Non-pigmented ciliary epithelial cell (primary cell): ENCODE measurements at regions not wholly inside any gene's neighbourhood (a gene's known extent, or its start where the extent isn't known, plus 50 kb on each side); places are given as distances from the start of the nearest gene placed in this dataset.
"Not testable (repeated sequence)": the region's sequence is repeated elsewhere in the genome, so short reads cannot be mapped to it uniquely, and the experiment has no call there.

ENCODE experiments used
- DNase-seq: peaks from one replicate; pipeline ENCODE4 v3.0.0-alpha.2; 2010; ENCODE audit warnings: low read depth

- DNase-seq: no peak
These were observed 167.7 kb downstream of the TOMM20 start for GRCh38 chr1:234960722-234961455.

GRCh38 chr1:234958706-234959657, 169.7 kb downstream of the TOMM20 start:
- DNase-seq: no peak

- no peak for DNase-seq
These were observed 170.5 kb downstream of the TOMM20 start for GRCh38 chr1:234958066-234958705.

GRCh38 chr1:234957330-234958065, 171.1 kb downstream of the TOMM20 start:
- no peak for DNase-seq

- DNase-seq: no peak
These were observed 171.8 kb downstream of the TOMM20 start for GRCh38 chr1:234956821-234957329.

DNA sequence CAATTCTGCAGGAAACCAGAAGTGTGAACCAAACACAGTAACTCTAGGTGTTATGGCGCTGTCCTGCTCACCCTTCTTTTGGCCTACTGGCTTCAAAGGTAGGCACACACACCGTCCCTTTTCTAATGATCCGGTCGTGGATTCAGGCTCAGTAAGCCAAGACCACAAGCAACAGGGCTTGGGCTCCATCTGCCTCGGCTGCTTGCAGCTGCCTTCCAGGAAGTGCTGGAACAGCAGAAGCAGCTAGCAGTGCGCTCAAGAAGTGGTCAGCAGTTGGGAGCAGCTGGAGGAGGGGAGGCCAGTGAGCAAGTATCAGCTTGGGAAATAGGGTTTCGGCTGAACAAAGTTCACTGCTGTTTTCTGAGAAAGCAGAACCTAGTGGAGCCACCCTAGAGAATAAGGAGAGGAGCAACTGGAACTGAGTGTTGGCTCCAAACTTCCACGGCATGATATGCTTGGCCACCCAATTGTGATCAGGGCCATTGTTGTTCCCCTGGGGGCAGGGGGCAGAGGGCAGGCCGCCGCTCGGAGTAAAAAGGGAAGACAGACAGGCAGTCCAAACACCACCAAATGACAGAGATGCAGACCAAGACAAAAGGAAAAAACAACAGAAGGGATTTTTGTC, 173.4 kb downstream of the TOMM20 start:
- DNase-seq: no peak

DNA sequence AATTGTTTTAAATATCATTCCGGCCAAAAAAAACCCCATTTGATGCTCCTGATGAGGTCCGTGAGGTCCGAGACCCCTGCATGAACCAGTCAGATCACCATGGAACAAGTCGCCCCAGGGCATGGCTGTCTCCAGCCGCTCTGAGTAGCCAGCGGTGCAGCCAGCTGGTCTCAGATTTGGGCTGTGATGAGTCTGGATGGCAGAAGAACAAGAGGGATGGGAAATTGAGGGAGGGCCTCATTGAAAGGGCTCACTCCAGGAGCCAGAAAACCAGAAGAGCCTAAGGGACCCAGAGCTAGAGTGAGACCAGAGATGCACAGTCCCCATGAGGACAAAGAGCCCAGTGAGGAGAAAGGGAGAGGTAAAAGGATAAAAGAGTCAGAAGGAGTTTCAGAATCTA, 174.0 kb downstream of the TOMM20 start:
- DNase-seq: no peak

GRCh38 chr1:234953655-234954405, 174.8 kb downstream of the TOMM20 start:
- no peak for DNase-seq

GRCh38 chr1:234950598-234950997, 178.0 kb downstream of the TOMM20 start:
- no peak for DNase-seq

DNA sequence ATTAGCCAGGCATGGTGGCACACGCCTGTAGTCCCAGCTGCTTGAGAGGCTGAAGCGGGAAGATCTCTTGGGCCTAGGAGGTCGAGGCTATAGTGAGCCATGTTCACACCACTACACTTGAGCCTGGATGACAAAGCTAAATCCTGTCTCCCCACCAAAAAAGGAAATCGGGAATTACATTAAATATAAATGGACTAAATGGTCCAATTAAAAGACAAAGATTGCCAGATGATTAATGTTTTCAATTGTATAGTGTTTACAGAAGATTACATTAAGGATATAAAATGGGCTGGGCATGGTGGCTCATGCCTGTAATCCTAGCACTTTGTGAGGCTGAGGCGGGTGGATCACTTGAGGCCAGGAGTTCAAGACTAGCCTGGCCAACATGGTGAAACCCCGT, 179.1 kb downstream of the TOMM20 start:
- DNase-seq: not testable (repeated sequence)

GRCh38 chr1:234944439-234945344, 183.9 kb downstream of the TOMM20 start:
- DNase-seq: no peak

DNA sequence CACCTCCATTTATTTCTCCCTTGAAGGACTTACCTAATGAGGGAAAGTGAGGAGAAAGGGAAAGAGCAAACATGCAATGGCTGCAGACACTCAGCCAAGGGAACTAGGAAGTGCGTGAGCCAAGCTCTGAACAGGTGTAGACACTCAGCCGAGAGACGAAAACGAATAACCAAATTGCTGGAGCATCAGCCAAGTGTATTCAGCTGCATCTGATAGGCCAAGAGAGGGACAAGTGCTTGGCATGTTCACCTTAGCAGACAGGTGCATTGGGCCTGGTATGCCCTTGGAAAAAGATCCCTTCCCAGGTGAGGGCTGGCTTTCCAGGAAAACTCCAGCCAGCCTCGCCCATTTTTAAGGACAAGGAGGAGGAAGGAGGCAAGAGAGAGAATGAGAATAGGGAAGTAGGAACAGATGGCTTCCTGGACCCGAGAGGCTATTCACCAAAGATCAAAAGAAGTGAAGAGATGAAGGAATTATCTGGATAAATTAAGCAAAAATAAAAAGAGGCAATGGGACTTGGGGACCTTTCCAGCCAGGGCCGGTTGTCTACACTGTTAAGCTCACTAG, 184.7 kb downstream of the TOMM20 start:
- DNase-seq: no peak

DNA sequence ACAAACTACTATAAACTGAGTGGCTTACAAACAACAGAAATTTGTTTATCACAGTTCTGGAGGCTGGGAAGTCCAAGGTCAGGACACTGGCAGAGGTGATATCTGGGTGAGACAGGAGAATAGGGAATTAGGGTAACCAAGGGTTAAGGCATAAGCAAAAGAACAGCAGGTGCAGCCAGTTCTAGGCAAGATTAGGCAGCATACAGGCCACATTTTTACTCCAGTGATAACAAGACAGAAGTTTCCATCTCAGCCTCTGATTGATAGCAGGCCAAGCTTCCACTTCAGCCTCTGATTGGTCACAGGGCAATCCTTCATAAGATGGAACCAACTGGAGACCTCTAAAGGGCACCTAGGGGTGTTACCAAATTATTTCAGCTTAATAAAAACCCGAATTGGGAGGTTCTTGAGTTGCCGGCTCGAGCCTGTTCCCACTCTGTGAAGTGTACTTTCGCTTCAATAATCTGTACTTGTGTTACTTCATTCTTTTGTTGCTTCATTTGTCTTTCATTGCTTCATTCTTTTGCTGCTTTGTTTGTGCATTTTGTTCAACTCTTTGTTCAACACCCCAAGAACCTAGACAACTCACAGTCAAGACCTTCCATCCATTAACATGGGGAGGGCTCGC, 185.6 kb downstream of the TOMM20 start:
- no peak for DNase-seq

GRCh38 chr1:234942012-234942332, 186.7 kb downstream of the TOMM20 start:
- DNase-seq: no peak

DNA sequence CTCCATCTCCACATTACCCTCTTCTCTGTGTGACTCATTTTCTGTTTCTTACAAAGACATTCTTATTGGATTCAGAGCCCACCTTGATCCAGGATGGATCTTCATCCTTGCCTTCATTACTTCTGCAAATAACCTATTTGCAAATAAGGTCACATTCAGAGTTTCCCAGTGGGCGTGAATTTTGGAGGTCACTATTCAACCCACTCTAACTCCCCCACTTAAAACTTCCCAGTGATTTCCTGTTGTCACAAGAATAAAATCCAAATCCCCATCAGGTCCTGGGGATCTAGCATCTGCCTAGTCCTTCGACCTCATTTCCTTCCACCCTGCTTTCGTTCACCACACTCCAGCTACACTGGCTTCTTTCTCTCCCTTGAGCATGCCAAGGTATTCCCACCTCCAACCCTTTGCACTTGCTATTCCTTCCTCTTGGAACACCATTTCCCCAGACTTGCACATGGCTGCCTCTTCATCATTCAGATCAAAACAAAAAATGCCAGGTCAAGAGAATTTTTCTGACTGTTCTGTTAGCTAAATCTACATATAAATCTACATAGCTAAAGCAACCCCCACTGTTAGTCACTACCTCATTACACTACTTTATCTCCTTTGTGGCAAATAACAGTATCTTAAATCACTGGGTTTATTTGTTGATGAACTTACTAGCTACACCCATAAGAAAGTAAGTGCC, 187.2 kb downstream of the TOMM20 start:
- DNase-seq: no peak

GRCh38 chr1:234940841-234941240, 187.8 kb downstream of the TOMM20 start:
- DNase-seq: no peak

DNA sequence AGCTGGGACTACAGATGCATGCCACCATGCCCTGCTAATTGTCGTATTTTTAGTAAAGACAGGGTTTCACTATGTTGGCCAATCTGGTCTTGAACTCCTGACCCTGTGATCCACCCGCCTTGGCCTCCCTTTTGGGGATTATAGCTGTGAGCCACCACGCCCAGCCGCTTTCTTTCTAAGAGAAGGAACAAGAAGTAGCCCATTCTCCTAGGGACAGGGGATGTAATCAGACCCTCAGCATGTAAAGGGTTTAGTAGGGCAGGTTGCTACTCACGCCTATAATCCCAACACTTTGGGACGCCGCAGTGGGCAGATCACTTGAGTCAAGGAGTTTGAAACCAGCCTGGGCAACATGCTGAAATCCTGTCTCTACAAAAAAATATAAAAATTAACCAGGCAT, 189.7 kb downstream of the TOMM20 start:
- no peak for DNase-seq

GRCh38 chr1:234938135-234938534, 190.5 kb downstream of the TOMM20 start:
- no peak for DNase-seq
